H1 (cell line): ENCODE measurements at regions not wholly inside any gene's neighbourhood (a gene's known extent, or its start where the extent isn't known, plus 50 kb on each side); places are given as distances from the start of the nearest gene placed in this dataset.

Source experiments
- CTCF ChIA-PET: fragments of 300-600 bp; sonication (Branson Sonifier 250); formaldehyde crosslinking; loops from one replicate; lab custom pipeline; 2021; ENCODE audit not compliant: partially characterized antibody; lab: Charles Lee
- POLR2A ChIA-PET: fragments of 300-600 bp; sonication (Branson Sonifier 250); formaldehyde crosslinking; loops from one replicate; lab custom pipeline; 2021; ENCODE audit warnings: inconsistent platforms; ENCODE audit not compliant: partially characterized antibody; lab: Charles Lee
- DNase-seq, 2 experiments: peaks; one replicate each; pipeline versions ENCODE4 v3.0.0 to v3.0.0-alpha.2; 2010 to 2022; ENCODE audit warnings: low spot score in 2 of 2, low read depth in 1 of 2, mixed read lengths in 1 of 2
- FAIRE-seq: peaks from 2 replicates; lab custom pipeline; 2011; peaks lifted over from hg19 to GRCh38; lab: Jason Lieb, UNC
- H2AFZ ChIP-seq: 2 replicates; pipeline ENCODE4 v1.8.1; 2012; ENCODE audit warnings: low read length, inconsistent platforms
- H2AK5ac ChIP-seq: 2 replicates; pipeline ENCODE4 v1.6.1; 2013; ENCODE audit warnings: low read depth, low read length
- H2BK120ac ChIP-seq: replicated peaks from 2 replicates; pipeline ENCODE3; 2013; ENCODE audit warnings: low read depth, low read length, inconsistent platforms
- H2BK12ac ChIP-seq: 2 replicates; pipeline ENCODE4 v1.6.1; 2013; ENCODE audit warnings: low read depth, low read length
- H2BK15ac ChIP-seq: 2 replicates; pipeline ENCODE4 v1.6.1; 2013; ENCODE audit warnings: low read length
- H2BK20ac ChIP-seq: 2 replicates; pipeline ENCODE4 v1.6.1; 2013; ENCODE audit warnings: low read length
- H2BK5ac ChIP-seq: 2 replicates; pipeline ENCODE4 v1.6.1; 2013; ENCODE audit warnings: low read depth, low read length
- H3K14ac ChIP-seq: 2 replicates; pipeline ENCODE4 v1.6.1; 2013; ENCODE audit warnings: inconsistent platforms; ENCODE audit not compliant: insufficient read length
- H3K18ac ChIP-seq: 2 replicates; pipeline ENCODE4 v1.6.1; 2013; ENCODE audit warnings: low read length; ENCODE audit errors: extremely low read depth
- H3K23ac ChIP-seq: 2 replicates; pipeline ENCODE4 v1.6.1; 2013; ENCODE audit warnings: inconsistent platforms; ENCODE audit not compliant: insufficient read length
- H3K23me2 ChIP-seq: 2 replicates; pipeline ENCODE4 v1.6.1; 2013; ENCODE audit warnings: low read depth, low read length
- H3K27ac ChIP-seq: 2 replicates; pipeline ENCODE4 v1.6.1; 2011; ENCODE audit warnings: low read depth, low read length, inconsistent platforms
- H3K27me3 ChIP-seq, 4 experiments: replicated peaks in 1 of 4; 1 replicate in 1 of 4; 2 replicates in 3 of 4; pipeline versions ENCODE4 v1.6.1 to v1.8.1; 2011 to 2013; ENCODE audit warnings: low read length in 3 of 4, mild to moderate bottlenecking in 3 of 4, inconsistent platforms in 2 of 4, mixed read lengths in 2 of 4, moderate library complexity in 1 of 4; ENCODE audit not compliant: control insufficient read depth in 3 of 4, insufficient read depth in 3 of 4; ENCODE audit errors: extremely low read depth in 1 of 4
- H3K36me3 ChIP-seq, 4 experiments: 2 replicates each; pipeline versions ENCODE4 v1.6.1 to v1.8.1; 2011 to 2013; ENCODE audit warnings: mild to moderate bottlenecking in 4 of 4, low read length in 3 of 4, moderate library complexity in 2 of 4, control low read depth in 1 of 4, inconsistent platforms in 1 of 4; ENCODE audit not compliant: insufficient read depth in 4 of 4, control insufficient read depth in 2 of 4
- H3K4ac ChIP-seq: replicated peaks from 2 replicates; pipeline ENCODE3; 2013; ENCODE audit warnings: low read length, low read depth, mixed read lengths, inconsistent platforms; ENCODE audit not compliant: insufficient read length
- H3K4me1 ChIP-seq, 4 experiments: replicated peaks in 1 of 4; 1 replicate in 1 of 4; 2 replicates in 3 of 4; pipeline versions ENCODE4 v1.6.1 to v1.8.1; 2011 to 2013; ENCODE audit warnings: low read length in 3 of 4, inconsistent platforms in 2 of 4, mixed read lengths in 1 of 4; ENCODE audit not compliant: insufficient read depth in 4 of 4, control insufficient read depth in 3 of 4
- H3K4me2 ChIP-seq, 2 experiments: 2 replicates each; pipeline versions ENCODE4 v1.6.1 to v1.8.1; 2011 to 2013; ENCODE audit warnings: low read depth in 2 of 2, low read length in 2 of 2, control low read depth in 1 of 2, inconsistent platforms in 1 of 2, mild to moderate bottlenecking in 1 of 2; ENCODE audit not compliant: insufficient read depth in 1 of 2
- H3K4me3 ChIP-seq, 4 experiments: fragments of 200-600, 300-600 bp in 1 of 4; sonication (generic), shearing (Covaris generic), sonication (Bioruptor Twin) in 1 of 4; 2 replicates each; pipeline versions ENCODE4 v1.5.1 to v1.8.1; 2011 to 2016; ENCODE audit warnings: low read length in 4 of 4, low read depth in 3 of 4, control low read depth in 2 of 4, inconsistent platforms in 2 of 4, mild to moderate bottlenecking in 2 of 4, mixed read lengths in 1 of 4, moderate library complexity in 1 of 4; ENCODE audit not compliant: insufficient read depth in 2 of 4; ENCODE audit errors: extremely low read depth in 1 of 4
- H3K56ac ChIP-seq: replicated peaks from 2 replicates; pipeline ENCODE3; 2013; ENCODE audit warnings: low read depth, mild to moderate bottlenecking, mixed read lengths, low read length, inconsistent platforms; ENCODE audit not compliant: insufficient read length
- H3K79me1 ChIP-seq: 2 replicates; pipeline ENCODE4 v1.6.1; 2013; ENCODE audit warnings: low read depth, low read length, control low read depth
- H3K79me2 ChIP-seq, 2 experiments: 2 replicates each; pipeline versions ENCODE4 v1.6.1 to v1.8.1; 2012 to 2013; ENCODE audit warnings: low read length in 2 of 2, mild to moderate bottlenecking in 2 of 2, inconsistent platforms in 1 of 2; ENCODE audit not compliant: insufficient read depth in 2 of 2, control insufficient read depth in 1 of 2
- H3K9ac ChIP-seq, 4 experiments: replicated peaks in 1 of 4; 1 replicate in 1 of 4; 2 replicates in 3 of 4; pipeline versions ENCODE4 v1.6.1 to v1.8.1; 2011 to 2013; ENCODE audit warnings: low read depth in 3 of 4, low read length in 3 of 4, control low read depth in 2 of 4, mild to moderate bottlenecking in 2 of 4, moderate library complexity in 2 of 4, inconsistent platforms in 1 of 4; ENCODE audit errors: extremely low read depth in 1 of 4
- H3K9me3 ChIP-seq, 2 experiments: 2 replicates each; pipeline versions ENCODE4 v1.6.1 to v1.8.1; 2012 to 2013; ENCODE audit warnings: mild to moderate bottlenecking in 2 of 2, moderate library complexity in 2 of 2, control low read depth in 1 of 2, inconsistent platforms in 1 of 2, low read depth in 1 of 2, low read length in 1 of 2, mixed read lengths in 1 of 2; ENCODE audit not compliant: insufficient read depth in 2 of 2
- H4K20me1 ChIP-seq, 2 experiments: replicated peaks in 1 of 2; 2 replicates each; pipeline versions ENCODE3 to v1.8.1; 2011 to 2013; ENCODE audit warnings: inconsistent platforms in 2 of 2, low read length in 2 of 2, mild to moderate bottlenecking in 1 of 2; ENCODE audit not compliant: insufficient read depth in 2 of 2, control insufficient read depth in 1 of 2
- H4K5ac ChIP-seq: 2 replicates; pipeline ENCODE4 v1.6.1; 2013; ENCODE audit warnings: low read length, low read depth, mixed read lengths, inconsistent platforms; ENCODE audit not compliant: insufficient read length
- H4K8ac ChIP-seq: 2 replicates; pipeline ENCODE4 v1.8.0; 2013; ENCODE audit warnings: mild to moderate bottlenecking, moderate library complexity, low read length, inconsistent platforms; ENCODE audit not compliant: insufficient read depth; ENCODE audit errors: extremely low read depth
- H4K91ac ChIP-seq: replicated peaks from 2 replicates; pipeline ENCODE3; 2013; ENCODE audit warnings: low read length, mixed read lengths, inconsistent platforms; ENCODE audit not compliant: insufficient read length
- BCL11A ChIP-seq, 2 experiments: IDR thresholded peaks; one replicate each; pipeline ENCODE4 v1.6.1; 2011; ENCODE audit warnings: low read depth in 2 of 2, low read length in 2 of 2, mild to moderate bottlenecking in 2 of 2
- HDAC6 ChIP-seq: IDR thresholded peaks from one replicate; pipeline ENCODE4 v1.7.1; 2012; ENCODE audit warnings: low read depth, mild to moderate bottlenecking, inconsistent platforms, low read length, moderate library complexity
- KDM1A ChIP-seq: fragments of 200-600, 300-600 bp; sonication (generic); IDR thresholded peaks from 2 replicates; pipeline ENCODE4 v1.7.1; 2016; ENCODE audit warnings: mild to moderate bottlenecking, low read length, borderline replicate concordance
- POLR2A ChIP-seq, 2 experiments: IDR thresholded peaks; 1 replicate in 1 of 2; 2 replicates in 1 of 2; pipeline ENCODE4 v1.6.1; 2011; ENCODE audit warnings: low read depth in 2 of 2, low read length in 2 of 2, mild to moderate bottlenecking in 2 of 2; ENCODE audit errors: control extremely low read depth in 1 of 2
- SIN3A ChIP-seq, 2 experiments: IDR thresholded peaks in 1 of 2; conservative IDR thresholded peaks in 1 of 2; 2 replicates each; pipeline ENCODE4 v1.6.1; 2011 to 2012; ENCODE audit warnings: low read length in 2 of 2, improper control_type of control experiment in 1 of 2, low read depth in 1 of 2, mild to moderate bottlenecking in 1 of 2
- SRF ChIP-seq: IDR thresholded peaks from 2 replicates; pipeline ENCODE4 v1.6.1; 2011; ENCODE audit warnings: mild to moderate bottlenecking, low read depth, low read length, moderate library complexity
- ZNF274 ChIP-seq: IDR thresholded peaks from 2 replicates; pipeline ENCODE4 v1.7.0; 2012; ENCODE audit warnings: low read length, borderline replicate concordance; ENCODE audit errors: extremely low read depth
- WGBS, 2 experiments: shearing (Covaris generic) in 1 of 2; methylation state at CpG; one replicate each; pipeline versions ENCODE4 v1.1.6 to v1.1.7; 2013 to 2015; ENCODE audit warnings: low lambda C conversion rate in 2 of 2, mixed read lengths in 2 of 2, inconsistent platforms in 1 of 2, low coverage in 1 of 2, missing lambda C conversion rate in 1 of 2; ENCODE audit not compliant: insufficient replicate concordance in 2 of 2, insufficient coverage in 1 of 2, insufficient read length in 1 of 2; ENCODE audit errors: extremely low coverage in 1 of 2, missing lambda C conversion rate in 1 of 2; 5-methylcytosine and 5-hydroxymethylcytosine counted together
- TF ChIP-seq, protein P1 (sequence below): IDR thresholded peaks from 2 replicates; pipeline ENCODE4 v1.6.1; 2012; ENCODE audit warnings: inconsistent platforms

DNA sequence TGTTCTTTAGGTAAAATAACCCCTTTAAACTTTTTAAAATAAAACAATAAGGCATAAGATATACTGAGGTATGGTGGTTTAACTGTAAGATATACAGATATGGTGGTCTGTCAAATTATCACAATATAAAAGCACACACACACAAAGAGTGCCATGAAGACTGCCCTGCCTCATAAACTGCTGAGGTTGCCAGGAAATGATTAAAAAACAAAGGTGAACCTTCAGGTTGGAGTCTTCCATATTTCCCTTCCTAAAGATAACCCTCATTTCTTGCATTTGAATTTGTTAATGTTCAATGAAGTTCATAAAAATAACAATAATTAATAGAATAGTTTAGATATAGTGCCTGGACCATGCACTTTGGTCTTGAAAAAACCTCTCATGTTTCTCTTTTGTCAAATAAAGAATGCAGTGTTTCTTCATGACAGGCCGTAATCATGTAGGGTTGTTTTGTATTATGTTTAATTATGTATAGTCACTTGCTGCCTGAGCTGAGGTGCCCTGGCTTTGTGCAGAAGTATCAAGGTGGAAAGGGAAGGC lies 123.6 kb upstream of the B3GALT2 start:
- H3K9ac ChIP-seq = no peak overlapping the region

More for the DNA sequence above, 123.6 kb upstream of the B3GALT2 start:
- Histone ChIP-seq H2BK15ac (no peak overlapping the region), H3K56ac (no peak overlapping the region), H3K18ac (no peak overlapping the region), H3K36me3 (no peaks in the 10 kb centered on the region), H2AFZ (no peak overlapping the region), H3K4me1 (no peaks in the 10 kb centered on the region), H2BK5ac (no peak overlapping the region), H3K4me2 (no peak overlapping the region), H2BK12ac (no peak overlapping the region), H3K23me2 (no peaks in the 10 kb centered on the region), H2AK5ac (no peak overlapping the region), H4K8ac (no peak overlapping the region), H3K9me3 (no peaks in the 10 kb centered on the region; a peak in 1 of 4 replicates), H3K14ac (no peak overlapping the region), H4K20me1 (no peaks in the 10 kb centered on the region), H3K79me2 (no peaks in the 10 kb centered on the region), H3K4ac (no peak overlapping the region), H3K4me3 (no peak overlapping the region), H4K5ac (no peak overlapping the region), H2BK20ac (no peak overlapping the region), H2BK120ac (no peak overlapping the region), H3K27me3 (no peaks in the 10 kb centered on the region), H3K23ac (peak overlapping the region; percentile 89), H4K91ac (no peak overlapping the region), H3K27ac (no peak overlapping the region), H3K79me1 (no peaks in the 10 kb centered on the region)
- POLR2A ChIA-PET = no interaction called here
- 84% methylated on average over 1 of the region's 1 CpG; no CpG with 5 or more reads in 1 of the 2 experiments for WGBS, 2 experiments
- CTCF ChIA-PET = interaction anchor here (1.4 to 1.6 kb wide), 2 partner anchors 17 to 34 kb away, joined by 3 to 6 read pairs; no protein-coding TSS in a partner anchor
- FAIRE-seq (no peak), DNase-seq (no peak)
- no peak for TF ChIP-seq POLR2A (IDR thresholded peaks at IDR 0.05; ENCODE audit: control extremely low read depth in 1 of 2, low read depth in 2 of 2, low read length in 2 of 2)
- TF ChIP-seq SIN3A (conservative IDR thresholded peaks at IDR 0.05 in 1 of 2, IDR thresholded peaks at IDR 0.05 in 1 of 2; ENCODE audit: low read depth in 1 of 2, low read length in 2 of 2) = no peak
- TF ChIP-seq KDM1A = no peak
- TF ChIP-seq BCL11A (IDR thresholded peaks at IDR 0.05; ENCODE audit: low read depth in 2 of 2, low read length in 2 of 2) = no peak
- TF ChIP-seq, protein P1, sequence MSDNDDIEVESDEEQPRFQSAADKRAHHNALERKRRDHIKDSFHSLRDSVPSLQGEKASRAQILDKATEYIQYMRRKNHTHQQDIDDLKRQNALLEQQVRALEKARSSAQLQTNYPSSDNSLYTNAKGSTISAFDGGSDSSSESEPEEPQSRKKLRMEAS = no peak
- TF ChIP-seq HDAC6 = no peak
- no peak for TF ChIP-seq ZNF274
- no peak for TF ChIP-seq SRF
